Stimulated activated CD4-positive, alpha-beta T cell treated with anti-CD3 and anti-CD28 coated beads, Interleukin-1b, Interleukin-23, amount 100 ng/mL, for 24 hours (primary cell): ENCODE measurements at regions not wholly inside any gene's neighbourhood (a gene's known extent, or its start where the extent isn't known, plus 50 kb on each side); places are given as distances from the start of the nearest gene placed in this dataset.

Source experiments
- DNase-seq, 4 experiments: peaks; one replicate each; pipeline ENCODE4 v3.0.0-alpha.2; 2020; ENCODE audit warnings: low read depth in 4 of 4, low spot score in 1 of 4

DNA sequence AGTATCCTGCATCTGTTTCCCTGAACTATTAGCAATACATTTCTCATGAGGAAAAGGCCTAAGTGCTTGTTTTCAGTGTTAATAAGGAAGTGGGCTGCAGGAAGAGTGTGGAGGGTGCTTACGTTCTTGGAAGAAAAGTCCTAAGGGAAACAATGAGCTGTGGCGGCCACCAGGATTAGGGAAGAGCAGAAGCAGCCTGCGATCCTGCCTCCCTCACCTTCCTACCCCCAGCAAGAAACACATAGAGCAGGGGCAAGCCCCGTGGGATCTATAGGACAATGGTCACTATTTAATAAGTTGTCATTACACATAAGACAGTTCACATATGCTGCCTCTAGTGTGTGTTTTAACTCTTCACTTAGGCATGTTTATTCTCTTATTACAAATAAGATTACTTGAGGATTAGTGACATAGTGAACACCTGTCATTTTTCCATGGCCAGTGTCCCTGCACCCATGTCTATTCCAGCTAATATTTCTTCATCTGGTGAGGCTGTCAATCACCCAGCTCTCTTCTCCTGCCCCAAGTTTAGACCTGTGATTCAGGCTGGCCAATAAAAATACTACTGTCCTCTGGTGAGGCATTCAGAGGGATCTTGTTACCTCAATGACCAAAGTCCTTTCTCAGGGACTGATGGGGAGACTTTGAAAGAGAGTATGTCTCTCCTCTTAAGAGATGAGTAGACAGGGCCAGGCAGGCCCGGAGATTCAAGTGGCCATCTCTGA lies 510.9 kb upstream of the CELF4 start:
- no peak for DNase-seq

DNA sequence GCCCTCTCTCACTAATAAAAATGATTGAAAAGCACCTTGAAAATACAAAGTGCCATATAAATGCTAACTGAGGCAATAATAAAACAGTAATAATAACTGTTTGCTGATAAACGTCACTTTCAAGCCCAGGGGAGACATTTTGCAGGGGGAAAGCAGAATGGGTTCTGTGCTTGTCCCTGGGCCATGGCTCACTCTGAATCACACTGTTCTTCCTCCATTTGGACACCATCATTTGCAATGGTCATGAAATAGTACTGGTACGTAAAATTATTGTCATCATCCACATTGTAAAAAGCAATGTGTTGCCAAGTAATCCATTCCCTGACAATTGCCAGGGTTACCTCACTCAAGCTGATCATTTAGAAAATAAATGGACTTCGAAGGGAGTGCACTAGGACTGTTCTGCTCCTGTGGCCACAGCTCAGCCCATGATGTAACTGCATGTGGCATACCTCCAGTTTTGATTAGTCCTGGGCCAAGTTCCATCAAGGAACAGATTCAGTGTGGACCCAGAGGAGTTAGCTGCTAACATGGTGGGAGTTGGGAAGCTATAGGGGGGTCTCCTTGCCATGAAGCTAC lies 508.8 kb upstream of the CELF4 start:
- DNase-seq = no peak

DNA sequence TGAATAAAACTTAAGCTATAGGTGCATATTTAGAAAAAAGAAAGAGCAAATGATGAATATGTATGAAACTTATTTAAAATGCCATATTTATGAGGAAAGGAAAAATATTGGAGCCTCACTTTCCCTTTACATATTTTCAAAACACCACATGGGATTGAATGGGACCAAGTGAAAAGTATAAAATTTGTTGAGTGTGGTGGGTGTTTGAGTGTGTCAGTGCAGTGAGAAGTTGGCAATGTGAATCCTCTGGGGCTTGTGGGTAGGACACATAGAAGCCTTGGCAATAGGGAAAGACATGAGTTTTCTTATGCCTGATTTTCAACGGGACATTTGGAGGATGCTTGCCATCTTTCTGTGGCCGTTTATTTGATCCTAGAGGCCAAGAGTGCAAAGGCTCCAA lies 502.2 kb upstream of the CELF4 start:
- no peak for DNase-seq

DNA sequence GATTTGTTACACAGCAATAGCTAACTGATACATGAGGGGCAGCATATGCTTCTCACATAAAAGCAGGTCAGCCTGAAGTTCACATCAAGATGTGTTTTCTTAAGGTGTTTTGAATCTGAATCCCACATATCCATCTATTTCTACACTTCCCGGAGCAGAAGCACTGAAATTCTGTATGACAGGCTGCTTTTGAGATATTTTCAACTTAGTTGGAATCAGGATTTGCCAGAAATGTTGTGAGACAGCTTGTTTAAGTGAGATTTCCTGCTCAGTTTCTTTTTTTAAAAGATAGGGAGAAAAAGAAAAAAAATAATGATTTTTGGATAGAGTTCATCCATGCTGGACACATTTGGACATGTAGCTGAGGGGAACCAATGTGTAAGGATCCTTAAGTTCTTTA lies 501.5 kb upstream of the CELF4 start:
- DNase-seq = no peak

DNA sequence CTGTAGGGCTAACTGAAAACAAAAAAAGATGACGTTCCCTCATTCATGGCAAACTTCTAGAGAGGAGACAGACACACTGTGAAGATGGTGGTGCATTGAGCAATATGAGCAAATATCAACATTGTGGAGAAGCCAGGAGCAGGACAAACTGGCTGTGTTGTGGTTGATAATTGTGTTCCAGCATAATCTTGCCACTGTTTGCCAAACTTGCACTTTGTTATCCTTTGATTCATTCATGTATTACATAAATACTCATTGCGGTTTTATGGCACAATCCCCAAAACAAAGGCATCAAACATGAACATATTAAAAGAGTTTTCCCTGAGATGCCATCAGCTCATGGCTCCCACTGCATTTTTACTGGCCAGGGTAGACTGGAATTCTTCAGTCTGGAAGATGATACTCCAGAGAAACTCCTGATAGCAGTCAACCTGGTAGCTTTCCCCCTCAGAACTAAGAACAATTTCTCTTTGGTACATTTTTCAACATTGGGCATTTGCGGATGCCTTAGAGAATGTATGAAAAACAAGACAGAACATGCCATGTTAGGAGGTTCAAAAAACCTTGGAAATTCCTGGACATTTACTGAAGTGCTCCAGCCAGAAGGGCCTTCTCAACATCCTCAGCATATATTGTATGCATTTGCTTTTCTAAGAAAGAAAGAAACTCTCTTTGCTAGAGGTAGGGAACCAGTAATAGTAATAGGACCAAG lies 487.4 kb upstream of the CELF4 start:
- DNase-seq = no peak

DNA sequence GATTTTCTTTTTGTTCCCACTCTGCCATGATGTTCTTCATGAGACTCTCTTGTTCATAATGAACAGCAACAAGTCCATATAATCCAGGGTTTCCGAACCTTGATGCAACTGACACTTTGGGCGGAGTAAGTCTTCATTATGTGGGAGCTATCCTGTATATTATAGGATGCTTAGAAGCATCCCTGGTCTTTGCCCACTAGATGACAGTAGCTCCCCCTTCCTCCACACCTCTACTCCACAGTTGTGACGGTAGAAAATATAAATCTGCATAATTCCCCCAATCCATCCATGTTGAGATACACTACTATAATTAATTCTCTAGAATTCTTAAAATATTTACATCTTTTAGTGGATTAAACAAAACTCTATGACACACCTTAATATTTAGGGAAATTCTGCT lies 482.2 kb upstream of the CELF4 start:
- no peak for DNase-seq

DNA sequence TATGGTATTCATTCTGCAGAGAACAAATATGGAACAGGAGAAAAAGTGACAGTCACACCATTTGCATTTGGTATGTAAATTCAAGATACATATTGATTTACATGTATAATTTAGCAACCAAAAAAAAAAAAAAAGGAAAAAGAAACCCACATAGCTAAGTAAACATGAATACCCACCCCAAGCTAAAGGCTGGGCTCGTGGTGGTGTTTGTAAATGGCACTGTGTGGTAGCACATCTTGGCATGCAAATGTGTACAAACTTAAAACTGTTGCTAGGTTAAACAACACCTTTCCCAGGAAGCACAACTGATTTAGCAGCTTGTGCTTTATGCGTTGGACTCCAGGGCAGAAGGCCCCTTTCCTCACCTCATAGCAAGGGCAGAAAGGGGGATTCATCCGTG lies 481.1 kb upstream of the CELF4 start:
- DNase-seq = no peak

DNA sequence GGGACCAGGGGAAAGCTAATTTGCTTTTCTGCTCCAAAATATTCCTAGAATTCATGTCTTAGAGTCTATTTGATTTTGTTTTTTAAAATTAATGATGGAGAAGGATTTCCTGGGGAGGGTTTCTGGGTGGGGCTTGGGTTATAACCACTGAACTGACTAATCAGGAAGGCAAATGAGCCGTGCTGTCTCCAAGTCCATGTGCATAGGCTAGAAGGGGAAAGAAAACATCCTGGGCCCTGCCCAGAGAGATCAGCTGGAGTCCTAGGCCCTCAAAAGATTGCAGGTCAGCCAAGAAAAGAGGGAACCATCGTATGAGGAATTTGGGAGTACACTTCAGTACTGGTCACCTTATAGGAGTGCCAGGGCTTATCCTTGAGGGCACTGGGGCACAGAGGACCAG lies 480.2 kb upstream of the CELF4 start:
- no peak for DNase-seq

DNA sequence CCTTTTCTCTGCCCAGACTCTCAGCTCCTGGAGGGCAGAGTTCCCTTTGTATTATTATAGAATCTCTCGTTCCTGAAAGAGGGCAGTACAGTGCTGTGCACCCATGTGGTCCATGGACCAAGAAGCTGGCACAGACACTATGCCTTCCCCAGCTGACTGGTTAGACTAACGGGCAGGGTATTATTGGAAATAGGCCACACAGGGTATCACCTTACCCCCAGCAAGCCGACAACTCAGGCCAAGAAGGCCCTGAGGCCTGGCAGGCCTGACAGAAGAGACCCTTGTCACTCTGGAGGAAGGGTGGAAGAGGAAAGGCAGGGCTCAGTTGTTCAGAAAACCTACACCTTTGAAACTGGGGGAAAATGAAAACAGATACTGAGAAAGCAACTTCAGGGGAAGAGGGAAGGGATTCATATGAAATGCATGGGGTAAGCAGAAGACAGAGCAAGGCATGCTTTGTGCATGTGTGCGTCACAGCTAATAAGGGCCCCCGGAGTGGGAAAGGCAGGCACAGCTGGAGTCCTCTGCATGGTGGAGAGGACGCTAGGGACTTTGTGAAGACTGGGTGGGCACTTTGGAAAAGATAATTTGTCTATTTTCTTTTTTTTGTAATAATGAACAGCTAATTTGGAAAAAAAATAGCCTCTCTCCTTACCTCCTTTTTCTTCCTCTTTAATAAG lies 476.8 kb upstream of the CELF4 start:
- DNase-seq = no peak

DNA sequence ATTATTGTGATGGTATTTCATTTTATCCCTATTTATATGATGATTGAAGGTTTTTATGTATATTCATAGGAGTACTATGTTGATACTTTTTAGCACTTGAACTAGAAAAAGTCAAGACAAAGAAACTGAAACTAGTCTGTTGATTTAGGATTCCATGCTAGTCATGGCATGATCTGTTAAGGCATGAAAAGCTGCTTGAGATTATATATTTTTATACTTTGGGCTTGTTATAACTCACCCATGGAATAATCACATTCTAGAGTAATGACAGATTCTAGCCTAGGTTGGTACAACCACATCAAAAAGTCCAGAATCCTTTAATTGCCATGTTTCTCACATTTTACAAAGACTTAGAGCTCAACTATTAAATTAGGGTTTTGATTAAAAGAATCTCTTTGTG lies 472.6 kb upstream of the CELF4 start:
- no peak for DNase-seq

DNA sequence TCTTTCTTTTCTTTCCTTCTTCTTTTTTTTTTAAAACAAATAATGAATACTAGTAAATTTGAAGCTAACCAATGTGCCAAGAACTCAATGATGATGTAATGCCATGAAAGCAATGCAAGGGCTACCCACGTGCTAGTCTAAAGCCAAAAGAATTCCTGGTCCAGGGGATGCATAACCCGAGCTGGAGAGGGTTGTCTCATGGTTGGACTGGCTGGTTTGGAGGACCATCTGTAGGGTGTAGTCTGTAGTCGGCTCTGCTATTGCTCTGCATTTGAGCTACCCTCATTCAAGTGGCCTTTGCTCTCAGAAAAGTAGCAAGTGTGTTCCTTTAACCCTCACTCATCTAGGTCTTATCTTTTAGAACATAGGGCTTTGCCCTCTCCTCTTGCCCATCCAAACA lies 469.6 kb upstream of the CELF4 start:
- no peak for DNase-seq

DNA sequence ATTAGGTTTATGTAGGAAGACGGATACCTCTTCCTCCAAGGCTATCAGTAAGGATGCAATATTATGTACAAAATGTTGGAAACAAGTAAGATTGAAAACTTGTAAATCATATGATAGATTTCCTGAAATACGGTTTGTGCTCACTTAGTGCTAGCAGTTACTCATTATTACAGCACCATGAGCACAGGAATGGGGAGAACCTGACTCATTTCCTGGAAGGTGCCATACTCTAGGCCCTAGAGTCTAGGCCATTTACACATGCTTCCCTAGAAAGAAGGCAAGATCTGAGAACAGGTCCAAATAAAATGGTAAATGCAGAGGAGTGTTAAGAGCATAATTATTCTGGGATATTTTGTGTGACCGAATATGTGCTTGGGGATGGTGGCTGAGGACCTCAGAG lies 467.7 kb upstream of the CELF4 start:
- no peak for DNase-seq

DNA sequence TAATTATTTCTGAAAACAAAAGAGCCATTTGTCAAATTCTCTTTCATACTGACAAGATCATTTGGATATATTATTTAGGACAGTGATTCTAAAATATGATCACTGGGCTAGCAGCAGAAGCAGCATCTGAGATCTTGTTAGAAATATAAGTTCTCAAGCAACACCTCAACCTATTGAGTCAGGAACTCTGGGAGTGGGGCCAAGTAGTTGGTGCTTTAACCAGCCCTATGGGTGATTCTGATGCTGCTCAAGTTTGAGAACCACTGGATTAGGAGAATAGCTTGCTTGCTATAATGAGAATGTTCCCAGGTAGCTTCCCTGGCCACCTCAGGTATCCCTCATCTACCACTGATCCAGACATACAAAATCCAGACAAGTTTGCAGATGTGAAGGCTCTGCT lies 466.9 kb upstream of the CELF4 start:
- no peak for DNase-seq

DNA sequence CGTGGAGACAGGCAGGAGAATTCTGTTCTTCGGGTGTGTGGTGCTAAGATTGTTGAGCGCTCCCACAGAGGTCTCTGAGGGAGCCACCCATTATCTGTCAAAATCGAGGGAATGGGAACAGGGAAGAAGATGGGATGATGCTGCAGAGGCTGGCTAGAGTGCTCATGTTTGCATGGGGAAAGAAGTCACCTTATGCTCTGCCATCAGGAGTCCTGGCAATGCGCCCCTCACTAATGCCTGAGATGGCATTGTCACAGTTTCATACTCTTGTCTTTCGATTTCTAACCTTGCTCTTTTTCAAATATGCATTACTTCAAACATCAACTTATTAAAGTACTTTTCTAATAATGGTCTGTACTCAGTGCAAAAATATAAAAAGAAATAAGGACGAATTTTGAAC lies 463.3 kb upstream of the CELF4 start:
- DNase-seq = no peak

DNA sequence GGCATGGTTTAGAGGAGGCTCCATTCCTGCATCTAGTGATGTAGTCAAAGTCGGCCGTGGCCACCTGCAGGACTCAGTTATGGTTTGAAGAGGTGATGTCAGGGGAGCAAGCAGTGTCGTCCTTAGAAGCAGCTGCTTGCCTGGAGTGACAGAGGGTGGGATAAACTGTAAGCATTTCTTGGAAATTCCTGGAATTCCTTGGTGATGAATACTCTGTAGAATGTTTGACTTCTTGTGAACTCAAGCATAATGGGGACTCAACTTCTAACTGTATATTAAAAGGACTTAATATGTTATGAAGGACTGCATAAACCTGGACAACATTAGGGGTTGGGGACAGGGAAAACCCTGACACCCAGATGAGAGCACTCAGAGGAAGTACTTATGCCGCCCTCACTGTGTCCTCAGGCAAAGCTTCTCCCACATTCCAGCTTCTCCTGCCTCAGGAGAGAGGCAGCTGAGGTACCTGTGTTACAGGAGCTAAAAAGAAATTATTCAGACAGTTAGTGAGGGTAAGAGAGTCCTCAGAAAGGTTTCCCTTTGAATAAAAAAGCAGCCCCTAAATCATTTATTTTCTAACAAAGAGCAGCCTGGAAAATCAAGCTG lies 459.9 kb upstream of the CELF4 start:
- DNase-seq = no peak

DNA sequence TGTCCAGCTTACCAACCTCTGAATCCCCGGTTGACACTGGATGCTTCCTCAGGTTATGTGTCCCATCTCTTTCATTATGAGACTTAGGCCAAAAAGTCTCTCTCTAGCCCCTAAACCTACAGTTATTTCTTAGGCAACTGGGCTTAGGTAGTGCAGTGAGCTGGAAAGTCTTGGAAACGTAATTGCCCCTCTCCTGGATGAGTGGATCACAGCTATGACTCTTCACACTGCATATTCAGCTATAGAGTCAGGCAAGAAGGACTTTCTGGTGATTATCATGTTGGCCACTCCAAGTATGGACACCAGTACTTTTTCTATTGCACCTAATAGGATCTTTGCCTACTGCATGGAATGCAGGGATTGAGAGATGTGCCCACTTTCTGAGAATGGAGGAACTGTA lies 458.3 kb upstream of the CELF4 start:
- no peak for DNase-seq

DNA sequence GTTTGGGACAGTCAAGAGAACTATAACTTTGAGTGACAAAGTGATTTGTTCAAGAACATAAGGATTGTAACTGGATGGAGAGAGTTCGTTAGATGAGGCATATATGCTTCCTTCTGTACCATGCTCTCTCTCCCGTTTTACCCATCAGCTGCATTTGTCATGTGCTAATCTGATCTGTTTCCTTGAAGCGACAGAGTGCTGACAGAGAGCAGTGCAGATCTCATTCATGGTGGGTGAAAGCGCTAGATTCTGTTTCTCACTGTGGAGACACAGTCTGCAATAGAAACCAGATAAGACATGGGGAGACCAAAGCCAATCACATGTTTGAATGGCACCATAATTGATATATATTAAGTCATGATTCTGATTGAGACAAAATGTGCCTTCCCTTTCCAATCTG lies 456.6 kb upstream of the CELF4 start:
- DNase-seq = no peak

DNA sequence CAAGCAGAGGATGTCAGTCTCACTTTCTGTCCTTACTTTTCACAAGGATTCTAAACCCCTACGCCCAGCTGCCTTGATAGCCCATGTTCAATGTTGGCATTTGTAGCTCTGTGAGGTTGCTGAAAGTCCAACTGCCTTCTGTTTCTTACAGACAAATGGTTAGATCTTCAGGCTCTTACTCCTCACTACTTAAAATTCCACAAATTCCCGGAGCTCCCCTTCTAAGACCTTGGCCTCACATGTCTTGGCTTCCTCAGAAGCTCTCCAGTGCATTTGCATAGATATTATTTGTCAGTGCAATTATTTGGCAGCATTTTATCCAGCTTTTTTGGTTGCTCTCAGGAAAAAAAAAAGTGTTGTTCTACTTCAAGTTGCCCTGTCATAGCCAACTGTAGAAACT lies 453.7 kb upstream of the CELF4 start:
- DNase-seq = no peak

DNA sequence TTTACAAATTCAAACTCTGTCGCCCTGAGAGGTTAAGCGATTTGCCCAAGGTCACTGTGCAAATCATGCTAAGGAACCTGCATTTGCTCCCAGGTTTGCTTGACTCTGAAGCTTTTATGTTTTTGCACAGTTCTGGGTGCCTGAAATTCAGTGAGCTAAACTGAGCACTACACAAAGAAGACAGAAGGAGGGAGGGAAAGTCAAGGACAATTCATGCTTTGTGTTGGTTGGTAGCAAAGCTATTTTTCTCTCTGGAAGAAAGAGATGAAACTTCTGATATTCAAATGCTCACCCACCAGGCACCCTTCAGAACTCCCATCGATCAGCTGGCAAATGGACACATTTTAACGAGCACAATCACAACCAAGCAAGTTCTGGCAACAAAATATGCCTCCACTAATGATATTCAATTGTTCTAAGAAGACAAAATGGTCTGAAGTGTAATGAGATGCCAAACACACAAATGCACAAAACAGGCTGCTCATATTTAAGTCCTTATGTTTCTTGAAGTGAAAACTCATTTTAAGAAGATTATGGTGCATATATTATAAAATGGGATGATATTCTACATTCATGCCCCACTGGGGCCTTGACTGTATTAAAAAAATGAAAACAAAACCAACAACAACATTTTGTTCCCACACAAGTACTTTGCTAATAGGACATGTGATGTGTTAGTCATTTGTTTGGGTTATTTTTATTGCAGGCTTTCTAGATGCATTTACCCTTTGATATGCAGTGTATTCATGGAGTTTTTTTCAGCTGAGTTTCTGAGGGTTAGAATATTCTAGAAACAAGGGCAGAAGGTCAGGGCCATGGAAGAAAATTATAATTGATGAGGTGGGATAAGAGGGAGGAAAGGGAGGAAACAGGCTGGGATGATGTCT lies 445.6 kb upstream of the CELF4 start:
- no peak for DNase-seq

DNA sequence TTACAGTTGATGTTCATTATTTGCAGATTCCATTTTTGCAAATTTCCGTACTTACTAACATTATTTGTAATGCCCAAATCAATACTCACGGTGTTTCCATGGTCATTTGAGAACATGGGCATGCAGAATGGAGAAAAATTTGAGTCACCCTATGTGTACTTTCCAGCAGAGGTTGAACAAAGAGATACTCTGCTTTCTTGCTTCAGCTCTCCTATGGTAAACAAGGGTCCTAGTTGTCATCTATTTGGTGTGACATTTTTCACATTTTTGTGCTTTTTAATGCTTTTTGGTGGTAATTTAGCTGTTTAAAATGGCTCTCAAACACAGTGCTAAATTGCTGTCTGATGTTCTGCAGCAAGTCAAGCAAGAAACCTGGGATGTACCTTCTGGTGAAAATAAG lies 444.4 kb upstream of the CELF4 start:
- DNase-seq = no peak

DNA sequence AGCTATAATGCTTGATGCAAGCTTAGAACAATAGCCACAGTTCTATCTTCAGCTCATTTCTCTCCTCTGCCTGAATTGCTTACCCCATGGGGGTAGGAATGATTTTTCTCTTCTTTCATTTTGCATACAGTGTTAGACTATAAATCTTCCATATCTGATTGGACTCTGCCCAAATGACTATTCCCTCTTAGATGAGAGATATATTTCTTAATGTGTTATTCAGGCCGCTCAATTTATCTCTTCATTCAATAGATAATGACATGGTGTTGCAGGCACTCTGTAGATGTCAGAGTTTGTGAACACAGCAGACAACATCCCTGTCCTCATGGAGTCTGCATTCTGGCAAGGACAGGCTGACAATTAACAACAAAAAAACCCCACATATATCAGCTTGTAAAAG lies 443.7 kb upstream of the CELF4 start:
- DNase-seq = no peak
